ENCODE measurements at regions not wholly inside any gene's neighbourhood (a gene's known extent, or its start where the extent isn't known, plus 50 kb on each side); places are given as distances from the start of the nearest gene placed in this dataset.

DNA sequence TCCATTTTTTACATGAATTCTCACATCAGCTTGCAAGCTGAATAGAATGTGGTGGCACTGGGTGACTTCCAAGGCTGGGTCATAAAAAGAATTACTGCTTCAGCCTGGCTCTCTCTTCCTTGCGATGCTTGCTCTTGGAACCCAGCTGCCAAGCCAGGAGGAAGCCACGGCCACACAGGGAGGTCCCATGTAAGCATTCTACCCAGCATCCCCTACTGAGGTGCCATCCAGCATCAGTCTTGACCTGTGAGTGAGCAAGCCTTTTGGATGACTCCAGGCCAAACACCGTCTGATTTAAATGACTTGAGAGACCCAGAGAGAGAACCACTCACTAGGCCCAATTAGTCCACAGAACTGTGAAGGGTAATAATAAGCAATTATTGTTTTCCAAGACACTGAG lies 750.3 kb upstream of the RAB6C start:
- H3K4me3 Mint-ChIP-seq, result no peak overlapping the region
- H3K9me3 ChIP-seq (ENCODE audit: low read depth), result no peaks in the 10 kb centered on the region
- H3K27me3 Mint-ChIP-seq (ENCODE audit: insufficient read depth, low read depth), result peaks cover 8% of the 10 kb centered on the region
- H3K9me3 Mint-ChIP-seq, result no peaks in the 10 kb centered on the region
- no peaks in the 10 kb centered on the region for H3K36me3 Mint-ChIP-seq
- H2AFZ ChIP-seq (replicated peaks), result no peak overlapping the region
- no peaks in the 10 kb centered on the region for H3F3A ChIP-seq (ENCODE audit: low read depth)
- H3K27me3 ChIP-seq, result no peaks in the 10 kb centered on the region
- H4K20me1 ChIP-seq (ENCODE audit: low read depth), result no peaks in the 10 kb centered on the region
- no peak for DNase-seq (ENCODE audit: low spot score)
- no peaks in the 10 kb centered on the region for H3K4me1 ChIP-seq
- H3K79me2 ChIP-seq (ENCODE audit: low read depth), result no peaks in the 10 kb centered on the region
- H3K4me2 ChIP-seq, result no peak overlapping the region
- no peak overlapping the region for H3K9ac ChIP-seq
- H3K4me1 Mint-ChIP-seq, result no peaks in the 10 kb centered on the region
- no peak overlapping the region for H3K4me3 ChIP-seq
- H3K27ac Mint-ChIP-seq, result no peak overlapping the region
- no peak for TF ChIP-seq EZH2phosphoT487 (IDR thresholded peaks at IDR 0.05)
- no peaks in the 10 kb centered on the region for H3K36me3 ChIP-seq
- no peak overlapping the region for H3K27ac ChIP-seq

GRCh38 chr2:129229830-129230441 lies 749.5 kb upstream of the RAB6C start:
- H3K9ac ChIP-seq, result no peak overlapping the region

DNA sequence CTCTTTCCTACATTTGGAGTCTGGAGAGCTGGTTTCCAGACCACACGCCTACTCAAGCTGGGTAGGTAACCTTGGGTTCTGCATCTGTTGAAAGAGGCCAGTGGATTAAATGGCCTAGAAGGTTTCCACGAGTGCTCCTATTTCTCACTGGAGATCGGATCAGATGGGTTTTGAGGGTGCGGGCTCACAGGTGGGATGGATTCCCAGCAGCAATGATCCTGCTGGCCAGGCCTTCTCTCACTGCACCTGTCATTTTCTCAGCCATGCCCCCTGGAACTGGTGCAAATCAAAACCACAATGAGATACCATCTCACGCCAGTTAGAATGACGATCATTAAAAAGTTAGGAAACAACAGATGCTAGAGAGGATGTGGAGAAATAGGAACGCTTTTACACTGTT lies 747.5 kb upstream of the RAB6C start:
- H3K4me1 ChIP-seq, result no peaks in the 10 kb centered on the region
- no peak overlapping the region for H3K27ac ChIP-seq
- no peak for DNase-seq (ENCODE audit: low spot score)
- H3K4me1 Mint-ChIP-seq, result no peaks in the 10 kb centered on the region
- peaks cover 9% of the 10 kb centered on the region for H3K9me3 Mint-ChIP-seq
- H3F3A ChIP-seq (ENCODE audit: low read depth), result no peaks in the 10 kb centered on the region
- no peak overlapping the region for H3K4me2 ChIP-seq
- no peak overlapping the region for H3K4me3 Mint-ChIP-seq
- H3K36me3 Mint-ChIP-seq, result no peaks in the 10 kb centered on the region
- TF ChIP-seq, protein P1, sequence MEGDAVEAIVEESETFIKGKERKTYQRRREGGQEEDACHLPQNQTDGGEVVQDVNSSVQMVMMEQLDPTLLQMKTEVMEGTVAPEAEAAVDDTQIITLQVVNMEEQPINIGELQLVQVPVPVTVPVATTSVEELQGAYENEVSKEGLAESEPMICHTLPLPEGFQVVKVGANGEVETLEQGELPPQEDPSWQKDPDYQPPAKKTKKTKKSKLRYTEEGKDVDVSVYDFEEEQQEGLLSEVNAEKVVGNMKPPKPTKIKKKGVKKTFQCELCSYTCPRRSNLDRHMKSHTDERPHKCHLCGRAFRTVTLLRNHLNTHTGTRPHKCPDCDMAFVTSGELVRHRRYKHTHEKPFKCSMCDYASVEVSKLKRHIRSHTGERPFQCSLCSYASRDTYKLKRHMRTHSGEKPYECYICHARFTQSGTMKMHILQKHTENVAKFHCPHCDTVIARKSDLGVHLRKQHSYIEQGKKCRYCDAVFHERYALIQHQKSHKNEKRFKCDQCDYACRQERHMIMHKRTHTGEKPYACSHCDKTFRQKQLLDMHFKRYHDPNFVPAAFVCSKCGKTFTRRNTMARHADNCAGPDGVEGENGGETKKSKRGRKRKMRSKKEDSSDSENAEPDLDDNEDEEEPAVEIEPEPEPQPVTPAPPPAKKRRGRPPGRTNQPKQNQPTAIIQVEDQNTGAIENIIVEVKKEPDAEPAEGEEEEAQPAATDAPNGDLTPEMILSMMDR (IDR thresholded peaks at IDR 0.05), result no peak
- TF ChIP-seq EZH2phosphoT487 (IDR thresholded peaks at IDR 0.05) (no peak), EZH2 (IDR thresholded peaks at IDR 0.05) (no peak)
- H3K4me3 ChIP-seq, result no peak overlapping the region
- no peaks in the 10 kb centered on the region for H3K27me3 ChIP-seq
- no peak overlapping the region for H2AFZ ChIP-seq (replicated peaks)
- H3K9ac ChIP-seq, result no peak overlapping the region
- no peaks in the 10 kb centered on the region for H3K36me3 ChIP-seq
- H3K79me2 ChIP-seq (ENCODE audit: low read depth), result no peaks in the 10 kb centered on the region
- no peak overlapping the region for H3K27ac Mint-ChIP-seq
- H3K9me3 ChIP-seq (ENCODE audit: low read depth), result no peaks in the 10 kb centered on the region
- peaks cover 6% of the 10 kb centered on the region for H3K27me3 Mint-ChIP-seq (ENCODE audit: insufficient read depth, low read depth)
- H4K20me1 ChIP-seq (ENCODE audit: low read depth), result no peaks in the 10 kb centered on the region

More at GRCh38 chr2:129229830-129230441, 749.5 kb upstream of the RAB6C start:
- H4K20me1 ChIP-seq (ENCODE audit: low read depth), result no peaks in the 10 kb centered on the region
- TF ChIP-seq EZH2phosphoT487 (IDR thresholded peaks at IDR 0.05), result no peak
- TF ChIP-seq, protein P1 (IDR thresholded peaks at IDR 0.05), result no peak
- TF ChIP-seq EZH2 (IDR thresholded peaks at IDR 0.05), result no peak
- no peaks in the 10 kb centered on the region for H3K36me3 Mint-ChIP-seq
- H3K27me3 Mint-ChIP-seq (ENCODE audit: insufficient read depth, low read depth), result peaks cover 8% of the 10 kb centered on the region
- DNase-seq (ENCODE audit: low spot score), result no peak
- no peaks in the 10 kb centered on the region for H3K36me3 ChIP-seq
- no peaks in the 10 kb centered on the region for H3K27me3 ChIP-seq
- no peaks in the 10 kb centered on the region for H3K9me3 Mint-ChIP-seq
- H3K9me3 ChIP-seq (ENCODE audit: low read depth), result no peaks in the 10 kb centered on the region
- no peak overlapping the region for H3K27ac ChIP-seq
- H3K27ac Mint-ChIP-seq, result no peak overlapping the region
- no peaks in the 10 kb centered on the region for H3K4me1 ChIP-seq
- no peak overlapping the region for H2AFZ ChIP-seq (replicated peaks)
- no peak overlapping the region for H3K4me2 ChIP-seq
- no peaks in the 10 kb centered on the region for H3K79me2 ChIP-seq (ENCODE audit: low read depth)
- no peaks in the 10 kb centered on the region for H3F3A ChIP-seq (ENCODE audit: low read depth)
- H3K4me3 ChIP-seq, result no peak overlapping the region
- H3K4me1 Mint-ChIP-seq, result no peaks in the 10 kb centered on the region
- no peak overlapping the region for H3K4me3 Mint-ChIP-seq

DNA sequence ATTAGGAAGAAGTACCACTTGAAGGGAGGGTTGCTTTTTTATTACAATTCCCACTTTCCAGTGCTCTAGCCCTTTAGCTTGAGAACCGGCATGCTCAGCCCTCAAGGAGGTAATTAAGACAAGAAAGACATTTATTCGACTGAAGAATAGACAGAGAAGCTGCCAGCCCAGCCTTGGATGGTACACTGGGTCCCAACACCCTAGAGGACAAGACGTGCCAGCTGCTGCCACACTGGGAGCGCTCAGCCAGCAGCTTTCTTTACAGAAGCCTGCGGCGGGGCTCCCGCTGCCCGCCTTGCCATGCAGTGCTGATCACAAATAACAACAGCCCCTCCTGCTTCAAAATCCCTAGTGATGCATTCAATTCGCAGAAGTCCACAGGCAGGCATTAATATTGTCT lies 746.3 kb upstream of the RAB6C start:
- H4K20me1 ChIP-seq (ENCODE audit: low read depth), result no peaks in the 10 kb centered on the region
- no peaks in the 10 kb centered on the region for H3K36me3 ChIP-seq
- Mint-ChIP-seq H3K4me1 (peaks cover 3% of the 10 kb centered on the region), H3K9me3 (peaks cover 15% of the 10 kb centered on the region), H3K36me3 (no peaks in the 10 kb centered on the region), H3K4me3 (no peak overlapping the region), H3K27me3 (ENCODE audit: insufficient read depth, low read depth) (peaks cover 6% of the 10 kb centered on the region), H3K27ac (no peak overlapping the region)
- no peak for TF ChIP-seq EZH2phosphoT487 (IDR thresholded peaks at IDR 0.05)
- TF ChIP-seq EZH2 (IDR thresholded peaks at IDR 0.05), result no peak
- TF ChIP-seq, protein P1 (IDR thresholded peaks at IDR 0.05), result no peak
- no peaks in the 10 kb centered on the region for H3K79me2 ChIP-seq (ENCODE audit: low read depth)
- H3K4me2 ChIP-seq, result no peak overlapping the region
- H3F3A ChIP-seq (ENCODE audit: low read depth), result no peaks in the 10 kb centered on the region
- no peak overlapping the region for H2AFZ ChIP-seq (replicated peaks)
- H3K4me3 ChIP-seq, result no peak overlapping the region
- no peaks in the 10 kb centered on the region for H3K9me3 ChIP-seq (ENCODE audit: low read depth)
- H3K27me3 ChIP-seq, result no peaks in the 10 kb centered on the region
- H3K4me1 ChIP-seq, result no peaks in the 10 kb centered on the region
- H3K9ac ChIP-seq, result no peak overlapping the region
- no peak overlapping the region for H3K27ac ChIP-seq
- no peak for DNase-seq (ENCODE audit: low spot score)

Data from neural progenitor cell (in vitro differentiated cells).